Kidney epithelial cell (primary cell): ENCODE measurements at regions not wholly inside any gene's neighbourhood (a gene's known extent, or its start where the extent isn't known, plus 50 kb on each side); places are given as distances from the start of the nearest gene placed in this dataset.
A peak's percentile ranks its signal among the peaks of the same experiment; 100 is the strongest.

ENCODE experiments used
- DNase-seq: peaks from one replicate; pipeline ENCODE4 v3.0.0-alpha.2; 2010; ENCODE audit warnings: low read depth
- H3K27me3 ChIP-seq: 2 replicates; pipeline ENCODE4 v1.6.0; 2011; ENCODE audit warnings: low read length; ENCODE audit not compliant: control insufficient read depth, insufficient read depth
- H3K36me3 ChIP-seq: 2 replicates; pipeline ENCODE4 v1.5.1; 2011; ENCODE audit warnings: low read length; ENCODE audit not compliant: control insufficient read depth, insufficient read depth
- H3K4me3 ChIP-seq: 2 replicates; pipeline ENCODE4 v1.5.1; 2011; ENCODE audit warnings: low read depth, mild to moderate bottlenecking, control low read depth, low read length
- CTCF ChIP-seq: IDR thresholded peaks from 2 replicates; pipeline ENCODE4 v1.5.1; 2011; ENCODE audit warnings: mild to moderate bottlenecking, moderate library complexity, low read length, control low read depth, inconsistent platforms; ENCODE audit not compliant: insufficient read depth, poor library complexity, severe bottlenecking

GRCh38 chr18:56214706-56215105, 423.7 kb downstream of the TXNL1 start:
- no peak for TF ChIP-seq CTCF
- Histone ChIP-seq H3K36me3 (no peaks in the 10 kb centered on the region), H3K27me3 (no peaks in the 10 kb centered on the region), H3K4me3 (no peak overlapping the region)
- DNase-seq, result no peak

- H3K36me3 ChIP-seq, result no peaks in the 10 kb centered on the region
- H3K27me3 ChIP-seq, result no peaks in the 10 kb centered on the region
- DNase-seq, result no peak
- no peak overlapping the region for H3K4me3 ChIP-seq
- no peak for TF ChIP-seq CTCF
These were observed 427.9 kb downstream of the TXNL1 start for GRCh38 chr18:56210520-56210919.

GRCh38 chr18:56207989-56208388, 430.4 kb downstream of the TXNL1 start:
- no peaks in the 10 kb centered on the region for H3K36me3 ChIP-seq
- TF ChIP-seq CTCF, result no peak
- H3K27me3 ChIP-seq, result no peaks in the 10 kb centered on the region
- DNase-seq, result no peak
- H3K4me3 ChIP-seq, result no peak overlapping the region

- DNase-seq, result no peak
- no peaks in the 10 kb centered on the region for H3K36me3 ChIP-seq
- H3K27me3 ChIP-seq, result no peaks in the 10 kb centered on the region
- no peak overlapping the region for H3K4me3 ChIP-seq
- TF ChIP-seq CTCF, result no peak
These were observed 434.3 kb downstream of the TXNL1 start for GRCh38 chr18:56204052-56204451.

GRCh38 chr18:56202678-56203077, 435.7 kb downstream of the TXNL1 start:
- no peak for DNase-seq
- TF ChIP-seq CTCF, result no peak
- H3K27me3 ChIP-seq, result no peaks in the 10 kb centered on the region
- H3K36me3 ChIP-seq, result no peaks in the 10 kb centered on the region
- no peak overlapping the region for H3K4me3 ChIP-seq

GRCh38 chr18:56200381-56200911, 437.9 kb downstream of the TXNL1 start:
- peak; percentile 23 for DNase-seq
- no peaks in the 10 kb centered on the region for H3K36me3 ChIP-seq
- H3K27me3 ChIP-seq, result no peaks in the 10 kb centered on the region
- no peak for TF ChIP-seq CTCF
- H3K4me3 ChIP-seq, result no peak overlapping the region
